Activated CD4-positive, alpha-beta memory T cell treated with anti-CD3 and anti-CD28 coated beads, Interleukin-2, amount 10 ng/mL, durations not matched to agents 7 days and 5 days (primary cell): ENCODE measurements at regions not wholly inside any gene's neighbourhood (a gene's known extent, or its start where the extent isn't known, plus 50 kb on each side); places are given as distances from the start of the nearest gene placed in this dataset.
"Not testable (repeated sequence)": the region's sequence is repeated elsewhere in the genome, so short reads cannot be mapped to it uniquely, and the experiment has no call there.

Source experiments
- CTCF ChIA-PET: fragments of 350-600 bp; sonication (Branson Sonifier 250); formaldehyde crosslinking; loops from one replicate; lab custom pipeline; 2021; ENCODE audit warnings: antibody characterized with exemption, inconsistent platforms; lab: Charles Lee
- POLR2A ChIA-PET: fragments of 350-600 bp; sonication (Branson Sonifier 250); formaldehyde crosslinking; loops from one replicate; lab custom pipeline; 2021; ENCODE audit warnings: antibody characterized with exemption; lab: Charles Lee
- DNase-seq: peaks from one replicate; pipeline ENCODE4 v3.0.0-alpha.2; 2020
- H3K27ac Mint-ChIP-seq: one replicate; pipeline ENCODE4 v1.8.0; 2021; ENCODE audit warnings: mild to moderate bottlenecking, mixed read lengths
- H3K27me3 Mint-ChIP-seq: one replicate; pipeline ENCODE4 v1.8.0; 2021; ENCODE audit warnings: mixed read lengths
- H3K36me3 Mint-ChIP-seq: one replicate; pipeline ENCODE4 v1.8.0; 2021; ENCODE audit warnings: low read depth, mixed read lengths
- H3K4me1 Mint-ChIP-seq: one replicate; pipeline ENCODE4 v1.8.0; 2021; ENCODE audit warnings: mixed read lengths
- H3K4me3 Mint-ChIP-seq: one replicate; pipeline ENCODE4 v1.8.0; 2021; ENCODE audit warnings: mild to moderate bottlenecking, mixed read lengths
- H3K9me3 Mint-ChIP-seq: one replicate; pipeline ENCODE4 v1.8.0; 2021; ENCODE audit warnings: mixed read lengths

- DNase-seq, H3K9me3 Mint-ChIP-seq, CTCF ChIA-PET, POLR2A ChIA-PET, H3K4me3 Mint-ChIP-seq, H3K36me3 Mint-ChIP-seq, H3K27ac Mint-ChIP-seq, H3K4me1 Mint-ChIP-seq, H3K27me3 Mint-ChIP-seq: not testable (repeated sequence)
Observed at GRCh38 chr2:192682511-192682910, 487.8 kb upstream of the TMEFF2 start.

DNA sequence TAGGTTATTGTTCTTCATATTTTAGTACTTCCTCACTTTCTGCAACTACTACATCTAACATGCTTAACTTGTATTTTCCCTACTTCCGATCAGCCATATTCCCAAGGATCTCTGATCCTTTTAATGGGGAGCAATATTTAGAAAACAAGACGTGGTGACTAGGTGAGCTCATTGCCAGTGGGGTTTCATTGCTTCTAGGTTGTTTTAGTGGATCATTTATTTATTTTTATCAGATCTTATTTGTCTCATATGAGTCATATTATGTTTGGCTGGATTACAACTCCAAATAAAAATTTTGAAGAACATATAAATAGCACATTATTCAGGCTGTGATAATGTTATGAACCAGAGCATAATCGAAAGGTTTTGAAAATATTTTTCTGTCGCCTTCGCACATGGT is 480.9 kb upstream of the TMEFF2 start:
- ChIA-PET POLR2A (no interaction called here), CTCF (no interaction called here)
- Mint-ChIP-seq H3K4me3 (no peak overlapping the region), H3K4me1 (no peaks in the 10 kb centered on the region), H3K36me3 (no peaks in the 10 kb centered on the region), H3K9me3 (no peaks in the 10 kb centered on the region), H3K27me3 (no peaks in the 10 kb centered on the region), H3K27ac (no peak overlapping the region)
- DNase-seq: no peak

DNA sequence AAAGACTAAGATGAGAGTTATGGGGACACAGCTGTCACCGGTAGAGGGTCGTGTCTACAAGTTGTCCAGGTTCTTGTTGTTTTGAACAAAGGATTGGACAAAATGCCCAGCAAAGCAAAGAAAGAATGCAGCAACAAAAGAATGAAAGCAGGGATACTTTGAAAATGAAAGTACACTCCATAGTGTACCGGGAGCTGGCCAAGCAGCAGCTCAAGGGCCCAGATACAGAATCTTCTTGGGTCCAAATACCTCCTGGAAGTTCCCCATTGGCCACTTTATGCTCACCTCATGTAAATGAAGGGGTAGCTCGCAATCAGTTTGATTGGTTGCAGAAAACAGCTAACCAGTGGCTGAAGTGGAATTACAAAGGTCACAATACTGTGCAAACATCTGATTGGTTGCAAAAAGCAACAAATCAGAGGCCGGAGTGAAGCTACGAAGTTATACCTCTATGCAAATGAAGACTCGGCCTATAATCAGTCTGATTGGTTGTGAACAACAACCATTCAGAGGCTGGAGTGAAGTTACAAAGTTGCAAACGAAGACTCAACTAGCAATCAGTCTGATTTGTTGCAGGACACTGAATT is 474.9 kb upstream of the TMEFF2 start:
- no peak for DNase-seq
- no peaks in the 10 kb centered on the region for H3K27me3 Mint-ChIP-seq
- no peak overlapping the region for H3K4me3 Mint-ChIP-seq
- ChIA-PET CTCF (no interaction called here), POLR2A (no interaction called here)
- no peaks in the 10 kb centered on the region for H3K36me3 Mint-ChIP-seq
- H3K4me1 Mint-ChIP-seq: no peaks in the 10 kb centered on the region
- no peak overlapping the region for H3K27ac Mint-ChIP-seq
- no peaks in the 10 kb centered on the region for H3K9me3 Mint-ChIP-seq

DNA sequence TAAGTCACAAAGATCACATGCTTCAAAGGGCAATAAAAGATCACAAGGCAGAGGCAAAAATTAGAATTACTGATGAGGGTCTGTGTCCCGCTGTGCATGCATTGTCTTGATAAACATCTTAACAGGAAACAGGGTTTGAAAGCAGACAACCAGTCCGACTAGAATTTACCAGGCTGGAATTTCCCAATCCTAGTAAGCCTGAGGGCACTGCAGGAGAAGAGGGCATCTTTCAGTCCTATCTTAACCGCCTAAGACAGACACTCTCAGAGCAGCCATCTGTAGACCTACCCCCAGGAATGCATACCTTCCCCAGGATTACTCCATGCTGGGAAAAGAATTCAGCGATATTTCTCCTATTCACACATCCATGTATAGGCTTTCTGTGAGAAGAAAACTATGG is 465.8 kb upstream of the TMEFF2 start:
- DNase-seq, H3K4me3 Mint-ChIP-seq, H3K36me3 Mint-ChIP-seq, H3K4me1 Mint-ChIP-seq, H3K9me3 Mint-ChIP-seq, POLR2A ChIA-PET, CTCF ChIA-PET, H3K27me3 Mint-ChIP-seq, H3K27ac Mint-ChIP-seq: not testable (repeated sequence)

- no peaks in the 10 kb centered on the region for H3K4me1 Mint-ChIP-seq
- no peaks in the 10 kb centered on the region for H3K36me3 Mint-ChIP-seq
- H3K27me3 Mint-ChIP-seq: no peaks in the 10 kb centered on the region
- ChIA-PET POLR2A (no interaction called here), CTCF (no interaction called here)
- H3K9me3 Mint-ChIP-seq: no peaks in the 10 kb centered on the region
- no peak for DNase-seq
- no peak overlapping the region for H3K27ac Mint-ChIP-seq
- no peak overlapping the region for H3K4me3 Mint-ChIP-seq
Observed at GRCh38 chr2:192657362-192657761, 462.6 kb upstream of the TMEFF2 start.

- ChIA-PET POLR2A (no interaction called here), CTCF (no interaction called here)
- Mint-ChIP-seq H3K9me3 (no peaks in the 10 kb centered on the region), H3K4me3 (no peak overlapping the region), H3K4me1 (no peaks in the 10 kb centered on the region), H3K27ac (no peak overlapping the region), H3K27me3 (no peaks in the 10 kb centered on the region), H3K36me3 (no peaks in the 10 kb centered on the region)
- no peak for DNase-seq
Observed at GRCh38 chr2:192655916-192656315, 461.2 kb upstream of the TMEFF2 start.

DNA sequence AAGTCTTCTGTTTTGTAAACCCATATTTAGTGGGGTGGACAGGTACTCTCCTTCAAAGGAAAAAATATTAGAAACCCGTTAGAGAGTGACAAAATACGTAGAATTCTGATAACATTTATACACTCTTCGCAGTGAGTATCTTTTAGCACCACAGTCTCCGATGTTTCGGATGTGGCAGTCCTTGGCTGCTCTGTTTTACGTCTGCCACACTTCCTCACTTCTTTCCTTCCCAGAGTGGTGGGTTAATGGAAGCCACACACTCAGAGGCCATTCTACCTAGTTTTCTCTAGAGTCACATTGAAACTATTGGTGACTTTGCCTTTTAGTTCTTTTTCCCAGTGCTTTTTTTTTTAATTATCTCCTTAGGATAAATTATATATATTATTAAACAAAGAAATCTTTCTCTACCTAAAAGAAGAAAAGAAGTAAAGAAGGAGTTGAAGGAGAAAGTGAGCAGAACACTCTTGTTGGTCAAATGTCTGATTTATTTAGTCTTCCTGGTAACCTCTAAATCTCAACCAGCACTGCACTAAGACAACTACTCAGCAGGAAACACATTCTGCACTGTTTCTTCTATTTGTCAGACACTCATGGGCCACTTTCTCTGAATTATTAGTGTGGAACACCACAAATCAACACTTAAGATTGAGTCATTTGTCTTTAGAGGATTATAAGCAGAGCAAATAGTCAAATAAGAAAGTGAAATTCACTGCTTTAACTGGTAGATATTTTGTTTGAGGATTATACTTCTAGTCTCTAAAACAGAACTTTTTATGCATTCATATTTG is 451.3 kb upstream of the TMEFF2 start:
- H3K27ac Mint-ChIP-seq: no peak overlapping the region
- H3K27me3 Mint-ChIP-seq: no peaks in the 10 kb centered on the region
- H3K4me3 Mint-ChIP-seq: no peak overlapping the region
- no peaks in the 10 kb centered on the region for H3K36me3 Mint-ChIP-seq
- H3K4me1 Mint-ChIP-seq: no peaks in the 10 kb centered on the region
- ChIA-PET POLR2A (no interaction called here), CTCF (no interaction called here)
- no peak for DNase-seq
- no peaks in the 10 kb centered on the region for H3K9me3 Mint-ChIP-seq

DNA sequence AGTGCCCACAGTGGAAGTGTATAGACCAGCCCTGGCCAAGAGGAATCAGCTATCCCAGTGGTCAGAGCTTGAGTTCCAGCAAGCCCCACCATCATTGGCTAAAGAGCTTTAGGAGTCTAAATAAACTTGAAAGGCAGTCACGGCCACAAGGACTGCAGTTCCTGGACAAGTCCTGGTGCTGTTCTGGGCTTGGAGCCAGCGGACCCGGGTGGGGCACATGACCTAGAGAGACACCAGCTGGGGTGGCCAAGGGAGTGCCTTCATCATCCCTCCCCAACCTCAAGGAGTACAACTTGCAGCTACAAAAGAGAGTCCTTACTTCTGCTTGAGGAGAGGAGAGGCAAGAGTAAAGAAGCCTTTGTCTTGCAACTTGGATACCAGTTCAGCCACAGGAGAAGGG is 439.8 kb upstream of the TMEFF2 start:
- H3K27ac Mint-ChIP-seq: no peak overlapping the region
- CTCF ChIA-PET: no interaction called here
- no peak overlapping the region for H3K4me3 Mint-ChIP-seq
- no peak for DNase-seq
- H3K9me3 Mint-ChIP-seq: no peaks in the 10 kb centered on the region
- H3K4me1 Mint-ChIP-seq: no peaks in the 10 kb centered on the region
- H3K27me3 Mint-ChIP-seq: no peaks in the 10 kb centered on the region
- no peaks in the 10 kb centered on the region for H3K36me3 Mint-ChIP-seq
- POLR2A ChIA-PET: no interaction called here

DNA sequence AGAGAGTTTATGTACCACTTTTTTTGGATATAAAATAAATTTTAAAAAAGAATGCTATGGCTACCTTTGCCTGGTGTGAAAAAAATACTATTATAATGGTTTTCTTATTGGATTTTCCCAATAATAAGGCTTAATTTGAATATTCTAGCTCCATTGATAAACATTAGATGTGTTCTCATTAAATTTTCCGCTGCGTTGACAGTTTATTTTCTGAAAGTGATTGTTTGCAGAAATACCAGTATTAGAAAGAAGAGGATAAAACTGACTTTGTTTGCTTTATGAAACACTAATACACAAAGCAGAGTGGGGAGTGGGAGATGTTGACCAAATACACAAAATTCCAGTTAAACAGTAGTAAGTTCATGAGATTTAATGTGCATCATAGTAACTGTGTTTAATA is 433.3 kb upstream of the TMEFF2 start:
- CTCF ChIA-PET: no interaction called here
- no peak overlapping the region for H3K27ac Mint-ChIP-seq
- no peak for DNase-seq
- POLR2A ChIA-PET: no interaction called here
- H3K4me1 Mint-ChIP-seq: no peaks in the 10 kb centered on the region
- no peaks in the 10 kb centered on the region for H3K9me3 Mint-ChIP-seq
- H3K27me3 Mint-ChIP-seq: no peaks in the 10 kb centered on the region
- H3K4me3 Mint-ChIP-seq: no peak overlapping the region
- H3K36me3 Mint-ChIP-seq: no peaks in the 10 kb centered on the region

GRCh38 chr2:192615105-192615504 is 420.4 kb upstream of the TMEFF2 start:
- Mint-ChIP-seq H3K27ac (no peak overlapping the region), H3K4me1 (no peaks in the 10 kb centered on the region), H3K9me3 (no peaks in the 10 kb centered on the region), H3K4me3 (no peak overlapping the region), H3K27me3 (no peaks in the 10 kb centered on the region), H3K36me3 (no peaks in the 10 kb centered on the region)
- ChIA-PET POLR2A (no interaction called here), CTCF (no interaction called here)
- no peak for DNase-seq

GRCh38 chr2:192604295-192604694 is 409.6 kb upstream of the TMEFF2 start:
- DNase-seq: no peak
- ChIA-PET CTCF (no interaction called here), POLR2A (no interaction called here)
- no peaks in the 10 kb centered on the region for H3K36me3 Mint-ChIP-seq
- no peak overlapping the region for H3K27ac Mint-ChIP-seq
- H3K4me1 Mint-ChIP-seq: no peaks in the 10 kb centered on the region
- no peaks in the 10 kb centered on the region for H3K27me3 Mint-ChIP-seq
- no peak overlapping the region for H3K4me3 Mint-ChIP-seq
- peaks cover 12% of the 10 kb centered on the region for H3K9me3 Mint-ChIP-seq

DNA sequence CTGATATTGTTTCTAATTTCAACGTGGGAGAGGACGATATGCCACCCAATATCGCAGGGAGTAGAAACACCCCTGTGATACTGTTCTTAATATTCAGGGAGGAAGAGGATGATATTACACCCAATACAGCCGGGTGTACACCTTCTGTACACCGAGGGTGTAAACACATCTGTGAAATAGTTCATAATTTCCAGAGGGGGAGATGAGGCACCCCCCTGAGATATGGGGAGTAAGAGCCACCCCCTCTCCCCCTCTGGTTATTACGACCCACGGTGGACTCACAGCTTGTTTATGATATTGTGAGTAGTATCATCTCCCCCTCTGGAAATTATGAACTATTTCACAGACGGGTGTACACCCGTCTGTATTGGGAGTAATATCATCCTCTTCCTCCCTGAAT is 403.9 kb upstream of the TMEFF2 start:
- H3K4me1 Mint-ChIP-seq, CTCF ChIA-PET, POLR2A ChIA-PET, H3K27me3 Mint-ChIP-seq, H3K36me3 Mint-ChIP-seq, DNase-seq, H3K27ac Mint-ChIP-seq, H3K4me3 Mint-ChIP-seq: not testable (repeated sequence)
- H3K9me3 Mint-ChIP-seq: peaks cover 12% of the 10 kb centered on the region

DNA sequence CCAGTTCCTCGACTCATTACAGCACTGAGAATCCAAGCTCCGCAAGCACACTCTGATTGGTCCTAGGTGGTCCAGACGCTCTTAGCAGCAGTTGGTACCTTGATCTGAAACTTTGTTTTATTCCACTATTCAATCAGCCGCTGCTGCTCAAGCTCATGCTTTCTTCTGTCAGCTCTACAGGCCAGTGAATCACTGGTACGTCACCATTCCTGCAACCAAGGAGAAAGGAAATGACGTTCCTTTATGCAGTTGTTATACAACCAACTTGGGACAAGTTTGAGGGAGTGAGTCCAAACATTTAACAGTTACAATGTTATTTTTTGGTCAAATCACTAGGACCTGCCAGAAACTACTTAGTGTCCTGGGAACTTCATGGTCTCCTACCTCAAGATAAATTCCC is 398.8 kb upstream of the TMEFF2 start:
- H3K36me3 Mint-ChIP-seq: no peaks in the 10 kb centered on the region

DNA sequence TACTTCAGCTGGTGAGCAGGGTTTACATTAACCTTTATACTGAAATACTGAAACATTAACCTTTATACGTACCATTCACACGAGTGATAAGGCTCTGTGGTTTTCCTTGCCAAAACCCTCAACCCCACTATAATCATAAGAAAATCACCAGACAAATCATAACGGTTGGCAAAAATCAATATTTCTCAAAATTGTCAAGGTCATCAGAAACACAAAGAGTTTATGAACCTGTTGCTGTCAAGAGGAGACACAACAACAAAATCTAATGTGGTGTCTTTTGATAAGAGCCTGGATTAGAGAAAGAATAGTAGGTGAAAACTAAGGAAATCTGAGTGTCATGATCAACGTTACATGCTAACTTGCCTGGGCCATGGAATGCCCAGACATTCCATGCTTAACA is 396.9 kb upstream of the TMEFF2 start:
- H3K9me3 Mint-ChIP-seq: no peaks in the 10 kb centered on the region
- H3K36me3 Mint-ChIP-seq: no peaks in the 10 kb centered on the region
- ChIA-PET CTCF (no interaction called here), POLR2A (no interaction called here)
- H3K27ac Mint-ChIP-seq: no peak overlapping the region
- H3K4me1 Mint-ChIP-seq: no peaks in the 10 kb centered on the region
- H3K4me3 Mint-ChIP-seq: no peak overlapping the region
- no peak for DNase-seq
- H3K27me3 Mint-ChIP-seq: no peaks in the 10 kb centered on the region

More for the DNA sequence above, 398.8 kb upstream of the TMEFF2 start:
- Mint-ChIP-seq H3K27me3 (no peaks in the 10 kb centered on the region), H3K4me1 (no peaks in the 10 kb centered on the region), H3K27ac (no peak overlapping the region), H3K9me3 (no peaks in the 10 kb centered on the region), H3K4me3 (no peak overlapping the region)
- no peak for DNase-seq
- ChIA-PET CTCF (no interaction called here), POLR2A (no interaction called here)
